SK-N-SH treated with all-trans-retinoic acid at 6 μM for 48 hours (cell line): ENCODE measurements at regions not wholly inside any gene's neighbourhood (a gene's known extent, or its start where the extent isn't known, plus 50 kb on each side); places are given as distances from the start of the nearest gene placed in this dataset.

ENCODE experiments used
- GLIS3 ChIP-seq: fragments of 250-450 bp; sonication (Bioruptor Pico); IDR thresholded peaks from 2 replicates; pipeline ENCODE4 v1.5.0; 2020; ENCODE audit warnings: mild to moderate bottlenecking, moderate library complexity
- ISL1 ChIP-seq: fragments of 250-450 bp; sonication (Bioruptor Pico); IDR thresholded peaks from 2 replicates; pipeline ENCODE4 v2.1.2; 2022; ENCODE audit warnings: mild to moderate bottlenecking, moderate library complexity
- PPARA ChIP-seq: fragments of 250-450 bp; sonication (Bioruptor Pico); IDR thresholded peaks from 2 replicates; pipeline ENCODE4 v1.5.0; 2020; ENCODE audit warnings: mild to moderate bottlenecking, borderline replicate concordance
- RARB ChIP-seq: fragments of 250-450 bp; sonication (Bioruptor Pico); IDR thresholded peaks from 2 replicates; pipeline ENCODE4 v1.8.0; 2021; ENCODE audit warnings: mild to moderate bottlenecking, moderate library complexity
- TOX ChIP-seq: fragments of 250-450 bp; sonication (Bioruptor Pico); IDR thresholded peaks from 2 replicates; pipeline ENCODE4 v1.8.0; 2021; ENCODE audit warnings: mild to moderate bottlenecking, moderate library complexity, borderline replicate concordance
- ZFP3 ChIP-seq: fragments of 250-450 bp; sonication (Bioruptor Pico); IDR thresholded peaks from 2 replicates; pipeline ENCODE4 v1.5.0; 2020; ENCODE audit warnings: mild to moderate bottlenecking, moderate library complexity
- ZNF70 ChIP-seq: fragments of 450-650 bp; formaldehyde crosslinking; IDR thresholded peaks from 2 replicates; pipeline ENCODE4 v1.5.0; 2020; ENCODE audit warnings: mild to moderate bottlenecking, moderate library complexity
- TF ChIP-seq, protein P1 (sequence below): fragments of 250-450 bp; sonication (Bioruptor Pico); IDR thresholded peaks from 2 replicates; pipeline ENCODE4 v1.5.1; 2020; ENCODE audit warnings: low read depth, mild to moderate bottlenecking, moderate library complexity
- TF ChIP-seq, protein P2 (sequence below): fragments of 250-450 bp; sonication (Bioruptor Pico); IDR thresholded peaks from 2 replicates; pipeline ENCODE4 v1.8.0; 2020; ENCODE audit warnings: mild to moderate bottlenecking, moderate library complexity, borderline replicate concordance
- TF ChIP-seq, protein P3 (sequence below): fragments of 250-450 bp; sonication (Bioruptor Pico); IDR thresholded peaks from 2 replicates; pipeline ENCODE4 v1.5.1; 2021; ENCODE audit warnings: mild to moderate bottlenecking, moderate library complexity

DNA sequence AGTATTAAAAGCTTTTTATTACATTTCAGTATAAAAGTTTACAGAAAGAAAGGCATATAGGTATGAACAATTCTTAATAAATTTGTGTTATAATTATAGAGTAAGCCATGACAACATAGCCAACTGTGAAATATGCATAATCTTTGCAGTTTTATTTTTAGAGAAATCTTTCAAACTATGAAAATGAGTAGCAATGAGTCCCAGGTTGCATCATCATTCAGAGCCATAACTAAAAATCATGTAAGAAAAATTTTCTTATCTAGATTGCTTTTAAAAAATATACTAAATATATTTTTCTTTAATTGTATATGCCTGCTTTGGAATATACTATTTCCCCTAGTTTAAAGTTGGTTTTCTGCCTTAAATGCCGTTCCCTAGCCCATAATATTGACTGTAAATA, 54.8 kb upstream of the NAF1 start:
- TF ChIP-seq GLIS3 (CRISPR knock-in tag) (no peak), ZNF70 (CRISPR knock-in tag) (no peak), ZFP3 (CRISPR knock-in tag) (no peak), PPARA (CRISPR knock-in tag) (no peak), ISL1 (no peak), RARB (CRISPR knock-in tag) (no peak), TOX (CRISPR knock-in tag) (no peak)
- TF ChIP-seq, protein P1, sequence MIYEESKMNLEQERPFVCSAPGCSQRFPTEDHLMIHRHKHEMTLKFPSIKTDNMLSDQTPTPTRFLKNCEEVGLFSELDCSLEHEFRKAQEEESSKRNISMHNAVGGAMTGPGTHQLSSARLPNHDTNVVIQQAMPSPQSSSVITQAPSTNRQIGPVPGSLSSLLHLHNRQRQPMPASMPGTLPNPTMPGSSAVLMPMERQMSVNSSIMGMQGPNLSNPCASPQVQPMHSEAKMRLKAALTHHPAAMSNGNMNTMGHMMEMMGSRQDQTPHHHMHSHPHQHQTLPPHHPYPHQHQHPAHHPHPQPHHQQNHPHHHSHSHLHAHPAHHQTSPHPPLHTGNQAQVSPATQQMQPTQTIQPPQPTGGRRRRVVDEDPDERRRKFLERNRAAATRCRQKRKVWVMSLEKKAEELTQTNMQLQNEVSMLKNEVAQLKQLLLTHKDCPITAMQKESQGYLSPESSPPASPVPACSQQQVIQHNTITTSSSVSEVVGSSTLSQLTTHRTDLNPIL (CRISPR knock-in tag): no peak
- TF ChIP-seq, protein P2, sequence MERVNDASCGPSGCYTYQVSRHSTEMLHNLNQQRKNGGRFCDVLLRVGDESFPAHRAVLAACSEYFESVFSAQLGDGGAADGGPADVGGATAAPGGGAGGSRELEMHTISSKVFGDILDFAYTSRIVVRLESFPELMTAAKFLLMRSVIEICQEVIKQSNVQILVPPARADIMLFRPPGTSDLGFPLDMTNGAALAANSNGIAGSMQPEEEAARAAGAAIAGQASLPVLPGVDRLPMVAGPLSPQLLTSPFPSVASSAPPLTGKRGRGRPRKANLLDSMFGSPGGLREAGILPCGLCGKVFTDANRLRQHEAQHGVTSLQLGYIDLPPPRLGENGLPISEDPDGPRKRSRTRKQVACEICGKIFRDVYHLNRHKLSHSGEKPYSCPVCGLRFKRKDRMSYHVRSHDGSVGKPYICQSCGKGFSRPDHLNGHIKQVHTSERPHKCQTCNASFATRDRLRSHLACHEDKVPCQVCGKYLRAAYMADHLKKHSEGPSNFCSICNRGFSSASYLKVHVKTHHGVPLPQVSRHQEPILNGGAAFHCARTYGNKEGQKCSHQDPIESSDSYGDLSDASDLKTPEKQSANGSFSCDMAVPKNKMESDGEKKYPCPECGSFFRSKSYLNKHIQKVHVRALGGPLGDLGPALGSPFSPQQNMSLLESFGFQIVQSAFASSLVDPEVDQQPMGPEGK (CRISPR knock-in tag): no peak
- TF ChIP-seq, protein P3, sequence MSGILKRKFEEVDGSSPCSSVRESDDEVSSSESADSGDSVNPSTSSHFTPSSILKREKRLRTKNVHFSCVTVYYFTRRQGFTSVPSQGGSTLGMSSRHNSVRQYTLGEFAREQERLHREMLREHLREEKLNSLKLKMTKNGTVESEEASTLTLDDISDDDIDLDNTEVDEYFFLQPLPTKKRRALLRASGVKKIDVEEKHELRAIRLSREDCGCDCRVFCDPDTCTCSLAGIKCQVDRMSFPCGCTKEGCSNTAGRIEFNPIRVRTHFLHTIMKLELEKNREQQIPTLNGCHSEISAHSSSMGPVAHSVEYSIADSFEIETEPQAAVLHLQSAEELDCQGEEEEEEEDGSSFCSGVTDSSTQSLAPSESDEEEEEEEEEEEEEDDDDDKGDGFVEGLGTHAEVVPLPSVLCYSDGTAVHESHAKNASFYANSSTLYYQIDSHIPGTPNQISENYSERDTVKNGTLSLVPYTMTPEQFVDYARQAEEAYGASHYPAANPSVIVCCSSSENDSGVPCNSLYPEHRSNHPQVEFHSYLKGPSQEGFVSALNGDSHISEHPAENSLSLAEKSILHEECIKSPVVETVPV: no peak
